IPS-15b (cell line): ENCODE measurements at regions not wholly inside any gene's neighbourhood (a gene's known extent, or its start where the extent isn't known, plus 50 kb on each side); places are given as distances from the start of the nearest gene placed in this dataset.
"Not testable (repeated sequence)": the region's sequence is repeated elsewhere in the genome, so short reads cannot be mapped to it uniquely, and the experiment has no call there.

ENCODE experiments used
- H3K27me3 ChIP-seq: one replicate; pipeline ENCODE4 v1.6.1; 2013; ENCODE audit warnings: low read length; ENCODE audit not compliant: control insufficient read depth, insufficient read depth
- H3K36me3 ChIP-seq: one replicate; pipeline ENCODE4 v1.6.1; 2013; ENCODE audit warnings: low read length; ENCODE audit not compliant: control insufficient read depth, insufficient read depth
- H3K4me1 ChIP-seq: one replicate; pipeline ENCODE4 v1.6.1; 2013; ENCODE audit warnings: mild to moderate bottlenecking, low read length; ENCODE audit not compliant: control insufficient read depth, insufficient read depth
- H3K4me3 ChIP-seq: one replicate; pipeline ENCODE4 v1.5.1; 2013; ENCODE audit warnings: low read depth, low read length
- H3K9ac ChIP-seq: one replicate; pipeline ENCODE4 v1.6.1; 2013; ENCODE audit warnings: low read depth, mild to moderate bottlenecking, low read length
- H3K9me3 ChIP-seq: one replicate; pipeline ENCODE4 v1.6.1; 2013; ENCODE audit warnings: mild to moderate bottlenecking, low read length; ENCODE audit not compliant: control insufficient read depth, insufficient read depth

- H3K27me3 ChIP-seq, H3K9me3 ChIP-seq, H3K4me3 ChIP-seq, H3K4me1 ChIP-seq, H3K9ac ChIP-seq, H3K36me3 ChIP-seq: not testable (repeated sequence)
Observed at GRCh38 chr12:25310071-25310470, 59.3 kb upstream of the KRAS start.

DNA sequence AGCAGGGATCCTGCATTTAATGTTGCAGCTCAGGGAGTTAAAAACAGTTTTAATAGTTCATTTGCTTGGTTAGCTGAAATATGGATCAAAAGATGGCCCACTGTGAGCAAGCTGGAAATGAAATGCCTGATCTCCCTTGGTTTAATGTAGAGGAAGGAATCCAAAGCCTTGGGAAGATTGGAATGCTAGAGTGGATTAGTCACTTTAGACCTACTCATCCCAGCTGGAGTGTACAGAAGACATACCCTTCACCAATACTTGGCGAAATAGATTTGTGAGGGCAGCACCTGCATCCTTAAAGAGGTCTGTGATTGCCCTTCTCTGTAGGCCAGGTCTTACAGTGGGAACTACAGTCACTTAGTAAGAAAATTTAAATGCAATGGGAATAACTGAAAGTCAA lies 58.0 kb upstream of the KRAS start:
- no peaks in the 10 kb centered on the region for H3K27me3 ChIP-seq
- no peaks in the 10 kb centered on the region for H3K36me3 ChIP-seq
- no peak overlapping the region for H3K9ac ChIP-seq
- H3K9me3 ChIP-seq = no peaks in the 10 kb centered on the region
- H3K4me3 ChIP-seq = no peak overlapping the region
- no peaks in the 10 kb centered on the region for H3K4me1 ChIP-seq

GRCh38 chr12:25307818-25308217 lies 57.1 kb upstream of the KRAS start:
- no peaks in the 10 kb centered on the region for H3K9me3 ChIP-seq
- H3K4me1 ChIP-seq = no peaks in the 10 kb centered on the region
- no peak overlapping the region for H3K4me3 ChIP-seq
- H3K27me3 ChIP-seq = no peaks in the 10 kb centered on the region
- no peak overlapping the region for H3K9ac ChIP-seq
- no peaks in the 10 kb centered on the region for H3K36me3 ChIP-seq

DNA sequence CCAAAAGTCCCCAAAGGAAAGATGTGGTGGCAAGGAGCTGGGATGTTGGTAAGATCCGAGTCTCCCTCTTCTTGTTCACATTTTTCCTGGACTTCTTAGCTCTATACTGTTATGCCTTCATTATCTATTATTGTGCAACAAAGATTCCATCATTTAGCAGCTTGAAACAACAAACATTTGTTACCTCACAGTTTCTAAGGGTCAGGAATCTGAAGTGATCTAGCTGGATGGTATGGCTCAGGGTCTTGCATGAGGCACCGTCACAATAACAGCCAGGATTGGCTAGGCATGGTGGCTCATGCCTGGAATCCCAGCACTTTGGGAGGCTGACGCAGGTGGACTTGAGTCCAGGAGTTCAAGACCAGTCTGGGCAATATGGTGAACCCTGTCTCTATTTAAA lies 51.1 kb upstream of the KRAS start:
- H3K27me3 ChIP-seq = no peaks in the 10 kb centered on the region
- H3K9me3 ChIP-seq = no peaks in the 10 kb centered on the region
- no peaks in the 10 kb centered on the region for H3K4me1 ChIP-seq
- no peak overlapping the region for H3K4me3 ChIP-seq
- no peaks in the 10 kb centered on the region for H3K36me3 ChIP-seq
- no peak overlapping the region for H3K9ac ChIP-seq
